Endometrium (tissue), 2 donors: ENCODE measurements at regions not wholly inside any gene's neighbourhood (a gene's known extent, or its start where the extent isn't known, plus 50 kb on each side); places are given as distances from the start of the nearest gene placed in this dataset.
A peak's percentile ranks its signal among the peaks of the same experiment; 100 is the strongest.

Experiments
- FAIRE-seq: peaks from 2 replicates; lab custom pipeline; 2012; peaks lifted over from hg19 to GRCh38; lab: Jason Lieb, UNC
- donor health status: control.
- donor health status: control.

GRCh38 chr14:58697930-58698642 is 60.3 kb downstream of the DACT1 start:
- no peak for FAIRE-seq

GRCh38 chr14:58699681-58700205 is 62.0 kb downstream of the DACT1 start:
- peak; percentile 54 for FAIRE-seq

- FAIRE-seq = no peak
These were observed 63.4 kb downstream of the DACT1 start for GRCh38 chr14:58701156-58701555.

GRCh38 chr14:58701604-58702003 is 63.8 kb downstream of the DACT1 start:
- FAIRE-seq = no peak

- no peak for FAIRE-seq
These were observed 64.8 kb downstream of the DACT1 start for GRCh38 chr14:58702441-58703160.

GRCh38 chr14:58703161-58703506 is 65.4 kb downstream of the DACT1 start:
- FAIRE-seq = no peak

- no peak for FAIRE-seq
These were observed 67.3 kb downstream of the DACT1 start for GRCh38 chr14:58705066-58705465.

- FAIRE-seq = no peak
These were observed 70.2 kb downstream of the DACT1 start for GRCh38 chr14:58707949-58708348.

- no peak for FAIRE-seq
These were observed 72.2 kb downstream of the DACT1 start for GRCh38 chr14:58709949-58710348.

- FAIRE-seq = no peak
These were observed 73.6 kb downstream of the DACT1 start for GRCh38 chr14:58711382-58711781.

GRCh38 chr14:58712357-58712756 is 74.6 kb downstream of the DACT1 start:
- FAIRE-seq = no peak

GRCh38 chr14:58713677-58714076 is 75.9 kb downstream of the DACT1 start:
- peak; percentile 86 for FAIRE-seq

- no peak for FAIRE-seq
These were observed 78.9 kb downstream of the DACT1 start for GRCh38 chr14:58716706-58717105.

GRCh38 chr14:58717211-58717610 is 79.4 kb downstream of the DACT1 start:
- no peak for FAIRE-seq

- FAIRE-seq = peak; percentile 31
These were observed 80.1 kb downstream of the DACT1 start for GRCh38 chr14:58717813-58718212.

GRCh38 chr14:58718226-58719205 is 80.8 kb downstream of the DACT1 start:
- FAIRE-seq = no peak

- FAIRE-seq = no peak
These were observed 84.0 kb downstream of the DACT1 start for GRCh38 chr14:58721723-58722122.

GRCh38 chr14:58722441-58722840 is 84.7 kb downstream of the DACT1 start:
- FAIRE-seq = peak; percentile 55

- FAIRE-seq = no peak
These were observed 86.4 kb downstream of the DACT1 start for GRCh38 chr14:58724206-58724605.

- no peak for FAIRE-seq
These were observed 86.9 kb downstream of the DACT1 start for GRCh38 chr14:58724702-58725101.

- peak; percentile 80 for FAIRE-seq
These were observed 87.5 kb downstream of the DACT1 start for GRCh38 chr14:58725226-58725625.

GRCh38 chr14:58725871-58726270 is 88.1 kb downstream of the DACT1 start:
- FAIRE-seq = no peak
